ENCODE measurements at regions not wholly inside any gene's neighbourhood (a gene's known extent, or its start where the extent isn't known, plus 50 kb on each side); places are given as distances from the start of the nearest gene placed in this dataset.
"Not testable (repeated sequence)": the region's sequence is repeated elsewhere in the genome, so short reads cannot be mapped to it uniquely, and the experiment has no call there.

DNA sequence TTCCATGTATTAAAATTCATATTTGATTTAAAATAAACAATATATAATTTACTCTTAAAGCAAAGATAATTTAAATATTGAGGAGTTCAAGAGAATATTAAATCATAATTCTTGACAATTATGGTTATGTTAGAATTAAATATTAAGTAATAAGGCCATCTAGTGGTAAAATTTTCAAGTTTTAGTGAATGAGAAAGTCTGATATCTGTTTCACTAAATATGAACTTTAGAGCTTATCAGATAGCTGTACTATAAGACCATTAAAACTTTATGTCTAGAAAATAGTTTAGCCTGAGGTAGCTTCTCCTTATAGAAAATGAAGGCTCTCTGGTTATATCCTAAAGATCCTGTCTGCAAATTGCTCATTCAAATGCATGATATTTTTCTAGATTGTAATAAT is 152.1 kb upstream of the PRSS12 start:
- FAIRE-seq = peak; percentile 98

GRCh38 chr4:118505491-118505890 is 152.7 kb upstream of the PRSS12 start:
- not testable (repeated sequence) for FAIRE-seq

GRCh38 chr4:118512870-118513269 is 160.1 kb upstream of the PRSS12 start:
- FAIRE-seq = not testable (repeated sequence)

GRCh38 chr4:118514332-118514731 is 161.5 kb upstream of the PRSS12 start:
- not testable (repeated sequence) for FAIRE-seq

DNA sequence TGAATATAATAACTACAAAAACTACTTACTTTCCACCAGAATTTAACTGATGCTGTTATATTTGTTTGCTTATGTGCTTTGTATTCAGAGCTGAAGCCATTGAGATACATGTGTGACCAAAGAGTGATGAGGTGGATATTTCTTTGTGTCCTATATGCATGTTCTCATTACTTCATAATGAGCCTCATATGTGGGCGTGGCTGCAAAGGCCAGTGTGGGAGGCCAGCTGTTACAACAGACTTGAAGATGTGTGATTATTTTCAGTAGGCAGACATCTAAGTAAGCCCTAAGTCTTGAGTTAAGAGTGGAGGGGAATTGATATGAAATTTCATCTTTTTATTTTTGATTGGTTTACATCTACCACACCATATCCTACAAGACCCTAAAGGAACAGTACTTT is 163.3 kb upstream of the PRSS12 start:
- not testable (repeated sequence) for FAIRE-seq

DNA sequence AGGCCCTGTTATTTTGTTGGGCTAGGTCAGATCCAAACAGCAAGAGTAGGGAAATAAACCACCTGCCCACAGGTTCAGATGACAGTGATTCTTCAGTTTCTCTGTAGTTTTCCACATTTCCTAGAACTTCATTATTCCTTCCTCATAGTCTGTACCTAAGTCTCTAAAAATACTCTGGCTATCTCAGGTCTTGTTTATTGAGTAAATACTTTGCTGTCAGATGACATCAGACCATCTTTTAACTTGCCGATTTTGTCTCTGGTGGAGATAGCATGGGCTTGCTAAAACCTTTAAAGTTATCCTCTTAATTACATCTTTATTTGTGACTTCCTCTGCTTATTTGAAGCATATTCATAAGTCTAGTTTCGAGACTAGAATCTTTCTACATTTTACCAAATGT is 155.1 kb upstream of the METTL14 start:
- not testable (repeated sequence) for FAIRE-seq

- FAIRE-seq = peak; percentile 78
Observed at GRCh38 chr4:118531947-118532346, 153.2 kb upstream of the METTL14 start.

DNA sequence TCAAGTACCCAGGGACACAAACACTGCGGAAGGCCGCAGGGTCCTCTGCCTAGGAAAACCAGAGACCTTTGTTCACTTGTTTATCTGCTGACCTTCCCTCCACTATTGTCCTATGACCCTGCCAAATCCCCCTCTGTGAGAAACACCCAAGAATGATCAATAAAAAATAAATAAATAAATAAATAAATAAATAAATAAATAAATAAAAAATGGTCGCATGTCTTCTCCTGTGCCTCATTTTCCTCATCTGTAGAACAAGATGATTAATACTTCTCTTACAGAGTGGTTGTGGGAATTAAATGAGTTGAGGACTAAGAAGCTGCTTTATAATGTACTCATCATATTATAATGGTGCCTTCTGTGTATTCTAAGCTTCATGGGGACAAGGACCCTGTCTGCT is 149.4 kb upstream of the METTL14 start:
- FAIRE-seq = not testable (repeated sequence)

- peak; percentile 100 for FAIRE-seq
Observed at GRCh38 chr4:118539412-118540077, 145.6 kb upstream of the METTL14 start.

DNA sequence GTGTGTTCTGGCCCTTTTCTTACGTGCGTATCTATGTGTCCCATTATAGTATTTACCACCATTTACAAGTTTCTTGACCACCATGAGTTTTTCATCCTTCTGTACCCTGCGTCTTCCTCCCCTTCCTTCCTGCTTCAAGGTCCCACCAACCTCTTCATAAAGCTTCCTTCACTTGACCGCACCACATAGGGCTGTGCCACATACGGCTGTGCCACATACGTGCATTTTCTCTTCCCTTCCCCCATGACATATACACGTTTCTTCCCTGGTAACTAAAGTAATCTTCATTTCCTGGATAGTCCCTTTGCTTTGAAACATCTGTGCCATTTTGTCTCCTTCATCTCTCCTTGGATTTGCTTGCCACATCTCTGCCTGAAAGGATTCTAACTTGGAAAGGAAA is 128.6 kb upstream of the METTL14 start:
- FAIRE-seq = not testable (repeated sequence)

DNA sequence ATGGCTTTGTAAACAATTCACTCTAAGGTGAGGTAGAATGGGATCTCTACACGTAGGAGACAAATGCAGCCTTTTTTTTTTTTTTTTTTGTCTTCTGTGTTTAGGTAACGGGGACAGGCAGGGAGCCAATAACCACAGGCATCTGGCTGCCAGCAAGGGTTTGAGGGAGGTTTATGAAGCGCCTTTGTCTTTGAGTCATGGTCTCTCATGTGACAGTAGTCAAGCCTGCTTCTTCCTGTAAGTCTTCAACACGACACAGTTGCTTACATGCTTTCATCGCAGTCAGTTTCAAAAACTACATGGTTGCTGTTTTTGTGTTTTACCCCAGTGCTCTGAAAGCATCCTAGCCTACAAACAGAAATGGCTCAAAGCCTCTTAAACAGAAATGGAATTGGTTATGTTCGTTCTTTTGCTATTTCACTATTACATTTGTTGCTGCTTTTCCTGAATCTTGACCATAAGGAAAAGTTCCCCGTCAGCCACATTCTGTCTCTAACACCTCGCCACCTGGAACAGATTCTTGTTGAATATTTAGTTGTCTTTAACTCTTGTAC is 127.8 kb upstream of the METTL14 start:
- FAIRE-seq = no peak

DNA sequence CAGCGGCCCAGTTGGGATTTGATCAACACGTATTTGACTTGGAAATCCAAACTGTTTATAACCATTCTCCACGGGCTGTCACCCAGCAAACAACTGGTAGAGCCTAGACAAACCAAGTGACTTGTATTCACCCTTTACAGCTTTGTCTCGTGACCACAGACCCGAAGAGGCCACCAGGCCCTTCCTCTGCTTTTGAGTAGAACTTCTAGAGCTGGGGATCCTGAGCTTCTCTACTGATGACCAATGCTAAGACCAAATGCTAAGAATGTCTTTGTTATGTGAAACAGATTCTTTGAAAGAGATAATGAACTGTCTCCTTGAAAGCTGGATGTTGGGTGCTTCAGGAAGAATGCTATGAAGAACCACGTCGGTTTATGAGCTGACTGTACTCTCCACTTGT is 127.0 kb upstream of the METTL14 start:
- not testable (repeated sequence) for FAIRE-seq

DNA sequence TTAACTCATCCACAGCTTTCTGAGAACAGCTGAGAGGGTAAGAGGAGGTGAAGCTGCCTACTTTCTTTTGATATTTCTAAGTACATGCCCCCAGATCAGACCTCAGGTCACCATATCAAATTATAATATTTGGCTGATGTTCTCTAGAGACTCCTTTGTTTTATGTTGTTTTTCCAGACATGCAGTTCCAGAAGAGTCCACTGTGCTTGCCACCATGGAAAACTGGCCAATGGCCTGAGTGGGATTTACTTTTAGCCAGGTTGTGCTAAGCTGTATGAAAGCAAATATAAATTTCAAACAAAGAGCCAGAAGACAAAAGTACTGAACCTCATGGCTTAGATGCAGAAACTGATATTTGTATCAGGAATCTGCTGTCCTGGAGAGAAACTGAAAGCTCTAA is 123.6 kb upstream of the METTL14 start:
- FAIRE-seq = not testable (repeated sequence)

DNA sequence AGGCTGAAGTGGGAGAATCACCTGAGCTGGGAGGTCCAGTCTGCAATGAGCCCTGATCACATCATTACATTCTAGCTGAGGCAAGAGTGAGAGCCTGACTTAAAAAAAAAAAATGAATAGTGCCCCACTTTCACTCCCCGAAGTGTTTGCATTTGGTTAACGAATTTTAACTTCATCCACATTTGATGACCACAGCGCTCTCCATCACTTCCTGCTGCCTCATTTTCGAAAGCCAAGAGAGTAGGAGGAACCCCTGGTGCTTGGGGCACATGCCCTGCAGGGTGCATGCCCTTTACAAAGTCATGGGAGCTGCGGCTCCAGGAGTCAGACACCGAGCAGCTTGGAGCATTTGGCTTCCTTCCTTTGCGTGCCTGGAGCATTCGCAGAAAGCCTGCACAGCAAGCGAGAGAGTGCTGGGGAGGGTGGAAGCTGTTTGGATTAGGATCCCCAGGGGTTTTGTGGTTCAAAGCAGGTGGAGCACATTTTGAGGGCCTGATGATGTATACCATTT is 119.1 kb upstream of the METTL14 start:
- not testable (repeated sequence) for FAIRE-seq

DNA sequence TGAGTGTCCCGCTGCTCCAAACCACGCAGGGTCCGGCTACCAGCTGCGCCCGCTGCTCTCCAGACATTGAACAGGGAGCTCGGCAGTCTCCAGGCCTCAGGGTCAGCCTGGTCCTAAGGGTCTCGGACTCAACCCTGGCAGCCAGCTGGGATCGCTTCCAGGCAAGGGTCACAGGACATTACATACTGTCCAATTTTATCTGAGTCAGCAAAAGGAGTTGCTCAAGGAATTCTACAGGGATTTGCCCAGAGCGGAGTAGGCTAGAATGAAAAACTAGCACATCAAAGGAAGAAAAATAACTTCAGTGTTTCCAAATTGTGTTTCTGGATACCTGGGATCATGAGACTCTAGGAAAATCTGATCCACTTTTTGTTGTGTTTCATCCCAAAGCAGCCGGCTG is 112.2 kb upstream of the METTL14 start:
- not testable (repeated sequence) for FAIRE-seq

- not testable (repeated sequence) for FAIRE-seq
Observed at GRCh38 chr4:118574251-118574913, 110.8 kb upstream of the METTL14 start.

GRCh38 chr4:118575057-118575456 is 110.1 kb upstream of the METTL14 start:
- not testable (repeated sequence) for FAIRE-seq

GRCh38 chr4:118575726-118576125 is 109.5 kb upstream of the METTL14 start:
- not testable (repeated sequence) for FAIRE-seq

- FAIRE-seq = not testable (repeated sequence)
Observed at GRCh38 chr4:118576709-118577219, 108.4 kb upstream of the METTL14 start.

DNA sequence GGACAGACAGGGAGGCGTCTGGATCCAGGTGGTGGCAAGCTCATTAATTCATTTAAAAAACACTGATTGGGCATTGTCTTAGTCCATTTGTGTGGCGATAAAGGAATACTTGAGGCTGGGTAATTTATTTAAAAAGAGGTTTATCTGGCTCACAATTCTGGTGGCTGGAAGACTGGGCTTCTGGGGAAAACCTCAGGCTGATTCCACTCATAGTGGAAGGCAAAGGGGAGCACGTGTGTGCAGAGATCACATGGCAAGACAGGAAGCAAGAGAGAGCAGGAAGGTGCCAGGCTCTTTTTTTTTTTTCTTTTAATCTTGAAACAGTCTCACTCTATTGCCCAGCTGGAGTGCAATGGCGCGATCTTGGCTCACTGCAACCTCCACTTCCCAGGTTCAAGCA is 100.2 kb upstream of the METTL14 start:
- FAIRE-seq = no peak

DNA sequence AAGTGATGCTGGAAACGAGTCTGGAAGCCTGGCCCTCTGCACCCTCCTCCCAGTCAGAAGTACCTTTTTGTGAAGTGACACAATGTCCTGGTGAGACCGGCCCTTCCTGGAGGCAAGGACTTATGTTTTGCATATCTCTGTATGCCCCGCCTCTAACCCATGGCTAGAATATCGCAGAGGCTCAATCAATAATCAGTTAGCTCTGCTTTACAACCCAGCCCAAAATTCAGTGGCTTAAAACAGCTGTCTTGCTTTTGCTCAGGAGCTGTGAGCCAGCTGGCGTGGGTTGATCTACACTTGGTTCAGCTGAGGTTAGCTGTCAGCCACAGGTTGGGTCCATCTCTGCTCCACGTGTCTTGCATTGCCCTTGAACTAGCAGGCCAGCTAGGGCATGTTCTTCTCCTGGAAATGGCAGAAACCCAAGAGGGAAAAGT is 98.8 kb upstream of the METTL14 start:
- FAIRE-seq = no peak

DNA sequence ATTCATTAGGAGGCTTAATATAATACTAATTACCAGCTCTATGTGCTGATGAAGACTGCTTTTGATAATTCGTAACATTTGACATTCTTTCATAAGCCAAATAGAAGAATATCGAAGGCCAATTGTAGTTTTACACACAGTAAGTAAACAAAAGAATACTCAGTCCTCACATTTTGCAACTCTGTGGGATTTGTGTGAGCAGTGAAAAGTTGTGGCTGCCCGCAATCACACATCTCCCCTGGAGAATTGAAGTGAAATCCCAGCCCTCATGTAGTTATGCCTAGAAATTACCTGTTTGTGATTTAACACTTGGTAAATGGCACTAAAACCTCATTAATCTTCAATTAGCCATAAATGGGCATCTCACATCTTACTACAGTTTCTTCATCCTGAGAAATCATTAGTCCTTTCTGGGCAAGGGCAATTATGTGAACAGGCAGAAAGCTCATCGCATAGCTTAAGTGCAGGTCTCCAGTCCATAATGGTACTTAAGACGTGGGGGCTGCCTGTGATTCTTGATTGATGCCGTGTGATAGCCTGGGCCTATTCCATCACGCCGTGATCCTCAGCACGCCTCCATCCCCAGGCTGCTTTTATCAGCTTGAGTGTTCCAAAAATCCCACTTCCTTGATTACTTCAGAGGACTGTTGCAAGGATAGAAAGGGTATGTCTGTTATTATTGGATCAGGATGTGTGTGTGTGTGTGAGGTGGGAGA is 97.9 kb upstream of the METTL14 start:
- no peak for FAIRE-seq

DNA sequence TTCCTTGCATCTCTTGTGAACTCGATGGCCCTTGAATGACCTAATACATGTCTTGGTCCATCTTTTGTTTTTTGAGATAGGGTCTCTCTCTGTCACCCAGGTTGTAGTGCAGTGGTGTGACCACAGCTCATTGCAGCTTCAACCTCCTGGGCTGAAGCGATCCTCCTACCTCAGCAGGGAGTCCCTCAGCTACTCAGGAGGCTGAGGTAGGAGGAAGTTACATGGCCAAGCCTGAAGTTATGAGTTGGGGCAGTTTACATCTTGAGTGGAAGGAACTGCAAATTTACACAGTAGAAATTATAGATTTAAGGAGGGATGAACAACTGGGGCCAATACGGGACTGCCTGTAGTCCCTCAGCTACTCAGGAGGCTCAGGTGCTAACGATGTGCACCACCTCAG is 97.2 kb upstream of the METTL14 start:
- FAIRE-seq = no peak

Data from A204.1 (cell line).